ENCODE measurements at regions not wholly inside any gene's neighbourhood (a gene's known extent, or its start where the extent isn't known, plus 50 kb on each side); places are given as distances from the start of the nearest gene placed in this dataset.

DNA sequence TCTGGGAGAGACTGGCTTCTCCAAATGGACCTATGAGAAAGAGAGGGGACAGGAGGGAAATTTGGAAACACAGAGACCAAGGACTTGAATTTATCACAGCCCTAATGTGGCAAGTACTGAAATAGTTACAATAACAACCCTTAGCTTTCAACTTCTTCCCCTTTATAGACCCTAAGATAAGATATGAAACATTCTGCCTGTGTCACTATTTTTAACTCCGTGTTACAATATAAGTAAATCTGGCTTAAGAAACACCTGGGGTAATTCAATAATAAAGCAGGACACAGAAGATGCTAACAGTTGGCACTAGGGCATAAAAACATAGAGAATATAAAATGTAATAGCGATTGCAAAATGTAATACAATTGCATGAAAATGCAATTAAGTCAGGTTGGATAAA is 216.4 kb downstream of the NOVA1 start:
- H3K4me3 ChIP-seq (ENCODE audit: low read length), result no peak overlapping the region
- no peak for DNase-seq (ENCODE audit: low read depth)
- TF ChIP-seq CTCF (conservative IDR thresholded peaks at IDR 0.05; ENCODE audit: low read length), result no peak

- TF ChIP-seq CTCF (conservative IDR thresholded peaks at IDR 0.05; ENCODE audit: low read length), result no peak
- no peak overlapping the region for H3K4me3 ChIP-seq (ENCODE audit: low read length)
- no peak for DNase-seq (ENCODE audit: low read depth)
These were observed 217.2 kb downstream of the NOVA1 start for GRCh38 chr14:26380637-26381036.

DNA sequence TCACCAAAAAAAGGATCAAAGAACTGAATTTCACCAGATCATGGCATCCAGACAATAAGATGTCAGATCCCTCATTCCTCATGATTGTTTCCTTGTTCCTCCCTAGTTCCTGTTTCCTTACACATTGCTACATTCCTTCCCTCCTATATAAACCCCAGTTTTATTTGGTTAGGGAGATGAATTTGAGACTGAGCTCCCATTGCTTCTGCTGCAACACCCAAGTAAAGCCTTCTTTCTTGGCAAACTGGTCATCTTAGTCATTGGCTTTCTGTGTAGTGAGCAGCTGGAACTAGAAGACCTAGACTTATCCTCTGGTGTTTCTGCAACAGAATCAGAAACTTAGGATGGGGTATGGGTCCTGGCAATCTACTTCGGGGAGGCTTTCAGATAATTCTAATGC is 217.9 kb downstream of the NOVA1 start:
- H3K4me3 ChIP-seq (ENCODE audit: low read length), result no peak overlapping the region
- DNase-seq (ENCODE audit: low read depth), result no peak
- TF ChIP-seq CTCF (conservative IDR thresholded peaks at IDR 0.05; ENCODE audit: low read length), result no peak

DNA sequence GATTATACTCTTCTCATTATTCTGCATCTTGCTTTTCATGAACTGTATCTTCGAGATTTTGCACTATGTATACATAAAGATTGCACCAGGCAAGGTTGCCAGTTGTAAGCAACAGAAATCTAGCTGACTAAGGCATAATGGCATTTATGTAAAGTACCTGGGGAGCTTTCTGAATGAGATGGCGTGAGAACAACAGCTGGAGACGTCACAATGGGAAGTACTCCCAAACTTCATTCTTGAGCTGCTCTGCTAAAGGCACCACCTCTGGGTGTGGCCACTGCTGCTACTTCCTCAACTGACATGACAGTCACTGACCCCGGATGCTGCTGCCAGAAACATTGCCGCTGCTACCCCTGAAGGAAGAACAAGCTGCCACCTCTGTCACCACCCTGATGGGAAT is 220.7 kb downstream of the NOVA1 start:
- no peak overlapping the region for H3K4me3 ChIP-seq (ENCODE audit: low read length)
- no peak for DNase-seq (ENCODE audit: low read depth)
- no peak for TF ChIP-seq CTCF (conservative IDR thresholded peaks at IDR 0.05; ENCODE audit: low read length)

- DNase-seq (ENCODE audit: low read depth), result no peak
- H3K4me3 ChIP-seq (ENCODE audit: low read length), result no peak overlapping the region
- TF ChIP-seq CTCF (conservative IDR thresholded peaks at IDR 0.05; ENCODE audit: low read length), result no peak
These were observed 227.7 kb downstream of the NOVA1 start for GRCh38 chr14:26370115-26370514.

GRCh38 chr14:26363689-26364088 is 234.1 kb downstream of the NOVA1 start:
- no peak for TF ChIP-seq CTCF (conservative IDR thresholded peaks at IDR 0.05; ENCODE audit: low read length)
- DNase-seq (ENCODE audit: low read depth), result no peak

DNA sequence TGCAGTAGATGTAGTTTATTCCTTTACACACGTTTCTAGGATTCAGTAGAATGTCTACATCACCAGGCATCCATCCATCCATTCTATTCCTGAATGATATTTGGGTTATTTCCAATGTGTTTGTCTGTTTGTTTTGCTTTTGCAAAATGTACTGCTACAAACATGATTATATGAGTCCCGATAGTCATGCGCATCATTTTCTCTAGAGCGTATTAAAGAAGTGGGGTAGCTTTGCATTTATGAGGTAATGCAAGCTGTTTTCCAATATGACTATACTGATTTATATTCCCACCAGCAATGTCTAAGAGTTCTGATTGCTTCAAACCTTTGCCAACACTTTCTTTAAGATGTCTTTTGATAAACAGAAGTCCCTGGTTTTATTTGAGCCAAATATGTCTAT is 253.2 kb downstream of the NOVA1 start:
- no peak for TF ChIP-seq CTCF (conservative IDR thresholded peaks at IDR 0.05; ENCODE audit: low read length)
- no peak overlapping the region for H3K4me3 ChIP-seq (ENCODE audit: low read length)
- DNase-seq (ENCODE audit: low read depth), result no peak

More at GRCh38 chr14:26363689-26364088, 234.1 kb downstream of the NOVA1 start:
- no peak overlapping the region for H3K4me3 ChIP-seq (ENCODE audit: low read length)

Data from AG10803 (cell line).